ENCODE measurements at regions not wholly inside any gene's neighbourhood (a gene's known extent, or its start where the extent isn't known, plus 50 kb on each side); places are given as distances from the start of the nearest gene placed in this dataset.

- peak; percentile 26 for DNase-seq (ENCODE audit: low read depth)
These were observed 166.5 kb downstream of the TFAP2A start for GRCh38 chr6:10248378-10248843.

DNA sequence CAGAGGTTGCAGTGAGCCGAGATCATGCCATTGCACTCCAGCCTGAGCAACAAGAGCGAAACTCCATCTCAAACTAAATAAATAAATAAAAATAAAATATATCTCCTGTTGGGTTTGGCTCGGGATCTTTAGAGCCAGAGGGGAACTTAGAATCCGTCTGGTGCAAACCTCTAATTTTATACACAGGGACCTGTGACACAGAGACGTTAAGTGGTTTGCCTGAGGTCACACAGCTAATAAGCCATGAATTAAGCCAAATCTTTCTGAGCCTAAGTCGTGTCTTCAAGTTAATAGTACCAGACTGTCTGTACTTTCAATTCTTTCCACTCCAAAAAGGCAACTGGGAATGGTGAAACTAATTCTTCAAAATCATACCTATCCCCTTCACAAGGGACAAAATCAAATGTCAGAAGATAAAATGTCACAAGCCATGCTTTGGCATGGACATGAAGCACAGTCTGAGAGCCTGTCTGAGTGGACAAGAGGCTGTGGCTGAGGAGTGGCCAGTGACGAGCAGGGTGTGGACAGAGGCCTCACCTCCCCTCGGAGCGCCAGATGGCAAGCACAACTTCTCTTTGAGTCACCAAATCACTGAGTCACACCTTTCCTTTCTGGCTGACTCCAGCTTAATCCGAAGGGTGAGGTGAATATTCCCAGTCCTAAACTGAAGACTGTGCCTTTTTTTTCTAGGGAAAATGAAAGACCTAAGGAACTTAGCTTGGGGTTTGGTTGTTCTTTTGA is 177.4 kb downstream of the TFAP2A start:
- DNase-seq (ENCODE audit: low read depth) = peak; percentile 47

DNA sequence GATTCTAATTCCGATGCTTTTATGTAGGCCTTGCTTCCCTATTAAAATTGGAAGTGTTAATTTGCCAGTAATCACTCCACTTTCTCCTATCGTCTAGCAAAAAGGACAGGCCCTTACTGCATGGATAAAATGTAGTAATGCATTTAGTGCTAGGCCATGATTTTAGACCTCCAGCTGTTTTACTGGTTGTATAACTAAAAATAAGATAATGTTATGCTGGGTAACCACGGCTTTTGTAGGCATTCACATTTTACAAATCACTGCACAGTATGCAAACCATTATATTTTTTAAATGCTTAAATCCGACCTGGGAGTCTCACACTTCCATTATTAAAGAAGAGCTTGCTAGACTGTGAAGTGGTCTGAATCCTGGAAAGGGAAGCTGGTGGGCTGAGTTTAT is 179.5 kb downstream of the TFAP2A start:
- DNase-seq (ENCODE audit: low read depth) = no peak

DNA sequence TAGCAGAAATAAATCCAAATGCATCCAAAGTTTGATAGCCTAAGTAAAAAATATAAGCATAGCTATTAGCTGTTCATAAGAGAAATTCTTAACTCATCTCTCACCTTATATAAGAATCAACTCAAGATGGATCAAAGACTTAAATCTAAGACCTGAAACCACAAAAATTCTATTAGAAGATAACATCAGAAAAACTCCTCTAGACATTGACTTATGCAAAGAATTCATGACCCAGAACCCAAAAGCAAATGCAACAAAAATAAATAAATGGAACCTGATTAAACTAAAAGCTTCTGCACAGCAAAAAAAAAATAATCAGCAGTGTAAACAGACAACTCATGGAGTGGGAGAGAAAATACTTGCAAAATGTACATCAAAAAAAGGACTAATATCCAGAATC is 184.3 kb downstream of the TFAP2A start:
- DNase-seq (ENCODE audit: low read depth) = peak; percentile 16

GRCh38 chr6:10223841-10224240 is 191.0 kb downstream of the TFAP2A start:
- DNase-seq (ENCODE audit: low read depth) = no peak

DNA sequence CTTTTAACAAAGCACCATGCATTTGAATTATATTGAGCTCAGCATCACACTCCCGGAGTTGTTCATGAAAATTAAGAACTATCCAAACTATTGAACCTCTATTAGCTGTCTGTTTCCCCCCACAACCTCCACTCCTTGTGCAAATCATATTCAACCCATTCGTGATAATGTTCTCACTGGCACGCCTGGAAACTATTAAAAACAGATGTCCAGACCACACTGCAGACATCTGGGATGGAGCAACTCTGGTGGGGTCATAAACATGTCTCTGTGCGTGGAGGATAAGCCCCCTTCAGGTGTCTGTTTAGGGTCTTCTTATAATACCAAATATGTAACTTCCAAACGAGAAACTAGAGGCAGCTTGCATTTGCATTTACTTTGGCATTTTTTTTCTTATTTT is 193.7 kb downstream of the TFAP2A start:
- no peak for DNase-seq (ENCODE audit: low read depth)

DNA sequence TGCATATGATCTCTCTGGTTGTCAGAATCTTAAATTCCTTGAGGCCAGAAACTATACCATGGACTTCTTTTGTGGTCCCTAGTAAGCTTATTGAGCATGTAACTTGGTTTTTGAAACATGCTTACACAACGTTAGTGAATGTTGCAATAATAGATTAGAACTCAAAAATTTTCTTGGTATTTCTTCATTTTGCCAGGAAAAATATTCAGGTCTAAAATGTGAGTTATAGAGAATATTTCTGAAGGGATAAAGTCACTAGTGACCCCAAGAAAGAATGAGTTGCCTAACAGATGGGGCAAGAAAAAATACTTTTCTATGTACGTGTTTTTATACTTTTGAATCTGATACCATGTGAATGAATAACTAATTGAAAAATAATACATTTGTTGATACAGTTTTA is 195.4 kb downstream of the TFAP2A start:
- DNase-seq (ENCODE audit: low read depth) = peak; percentile 51

DNA sequence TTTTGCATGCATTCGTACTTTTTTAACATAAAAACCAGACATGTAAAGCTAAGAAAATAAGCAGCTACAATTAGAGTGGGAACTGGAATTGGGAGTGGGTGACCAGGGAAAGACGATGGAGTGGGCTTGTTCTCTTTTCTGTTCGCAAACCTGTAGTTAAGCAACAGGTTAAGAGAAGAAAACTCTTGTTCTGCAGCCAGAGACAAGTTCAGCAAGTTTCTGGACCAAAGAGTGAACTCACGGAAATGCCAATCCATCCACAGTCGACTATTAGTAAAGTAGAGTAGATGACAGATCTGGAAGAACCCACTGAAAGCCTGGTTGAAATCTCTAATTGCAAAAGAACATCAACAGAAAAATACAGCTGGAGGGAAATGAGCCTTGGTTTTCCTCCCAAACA is 197.8 kb downstream of the TFAP2A start:
- no peak for DNase-seq (ENCODE audit: low read depth)

DNA sequence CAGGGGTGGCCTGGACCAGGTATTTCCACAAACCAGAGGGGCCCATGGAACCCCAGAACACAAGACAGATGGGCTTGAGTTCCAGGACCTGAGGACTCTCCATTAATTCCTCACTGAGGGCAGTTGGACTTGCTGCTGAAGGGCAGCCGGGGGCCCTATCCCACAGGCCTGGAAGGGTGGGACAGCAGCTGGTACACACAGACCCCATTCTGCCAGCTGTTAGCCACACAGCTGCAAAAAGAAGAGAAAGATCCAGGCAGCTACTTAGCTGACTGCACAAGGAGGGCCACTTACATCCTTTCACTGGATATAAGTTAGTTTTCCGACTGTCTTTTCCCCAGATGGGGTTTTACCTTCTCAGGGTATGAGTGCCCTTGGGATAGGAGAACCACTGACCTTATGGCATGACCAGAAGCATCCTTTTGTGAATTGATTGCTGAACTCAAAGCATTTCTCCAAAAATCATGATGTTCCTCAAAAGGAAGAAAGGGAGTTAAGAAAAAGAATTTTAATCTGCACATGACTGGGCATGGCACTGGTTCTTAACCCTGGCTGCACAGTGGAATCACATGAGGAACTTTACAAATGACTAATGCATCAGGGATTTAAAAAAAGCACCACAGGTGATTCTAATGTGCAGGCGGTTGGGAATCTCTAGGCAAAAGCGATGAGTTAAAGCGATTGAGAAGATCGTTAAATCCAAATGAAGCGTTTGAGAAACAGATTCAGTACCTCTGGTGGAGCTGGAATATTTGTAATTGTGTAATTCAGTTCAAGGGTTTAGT is 199.4 kb downstream of the TFAP2A start:
- DNase-seq (ENCODE audit: low read depth) = no peak

DNA sequence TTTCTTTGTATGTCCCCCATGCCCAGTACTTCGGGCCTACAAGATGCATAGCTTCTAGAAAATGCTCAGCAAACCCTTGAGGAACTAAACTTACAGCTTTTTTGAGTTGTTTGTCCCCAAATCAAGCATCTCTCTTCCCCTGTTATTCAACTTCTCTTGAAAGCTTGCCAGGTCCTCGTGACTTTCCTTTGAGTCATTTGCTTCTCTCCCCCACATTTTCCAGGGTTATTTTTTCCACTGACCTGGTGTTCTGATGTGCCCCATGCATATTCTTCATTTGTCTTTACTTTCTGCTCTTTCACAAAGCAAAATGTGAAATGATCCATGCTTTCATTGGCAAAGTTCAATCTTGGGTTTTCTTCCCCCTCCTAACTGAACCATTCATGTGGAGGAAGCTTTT is 204.8 kb downstream of the TFAP2A start:
- peak; percentile 68 for DNase-seq (ENCODE audit: low read depth)

DNA sequence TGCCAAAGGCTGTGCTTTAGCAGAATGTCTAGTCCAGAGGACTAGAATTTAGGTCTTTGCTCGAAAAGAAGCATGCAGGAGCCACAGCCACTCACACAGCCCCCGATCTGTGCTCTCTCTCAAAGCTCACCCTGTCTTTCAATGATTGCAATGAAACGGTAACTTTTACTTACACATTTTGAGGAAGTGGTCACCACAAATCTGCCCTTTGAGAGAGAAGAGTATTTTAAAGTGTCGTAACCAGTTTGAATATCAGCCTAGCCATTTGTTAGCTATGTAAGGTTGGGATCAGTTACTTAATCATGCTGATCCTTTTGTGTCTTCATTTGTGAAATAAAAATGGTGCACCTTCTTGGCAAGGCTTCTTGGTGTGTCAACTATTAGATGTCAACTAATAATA is 209.0 kb downstream of the TFAP2A start:
- peak; percentile 10 for DNase-seq (ENCODE audit: low read depth)

DNA sequence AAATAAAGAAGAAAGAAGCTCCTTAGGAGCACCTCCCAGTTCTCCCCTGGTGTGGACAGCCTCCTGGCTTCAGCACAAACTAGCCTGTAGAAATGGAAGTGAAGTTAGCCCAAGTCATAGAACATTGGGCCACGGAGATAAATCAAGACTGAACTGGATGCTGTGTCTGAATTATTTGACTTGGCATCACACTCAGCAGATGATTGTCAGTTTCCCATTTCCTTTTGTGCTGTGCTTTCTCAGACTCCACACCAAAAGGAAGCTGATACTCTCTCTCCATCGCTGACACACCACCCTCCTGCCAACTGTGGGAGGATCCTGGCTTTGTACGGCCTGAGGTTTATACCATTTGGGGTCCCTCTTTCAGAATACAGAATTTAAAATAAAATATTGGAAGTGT is 209.8 kb downstream of the TFAP2A start:
- no peak for DNase-seq (ENCODE audit: low read depth)

DNA sequence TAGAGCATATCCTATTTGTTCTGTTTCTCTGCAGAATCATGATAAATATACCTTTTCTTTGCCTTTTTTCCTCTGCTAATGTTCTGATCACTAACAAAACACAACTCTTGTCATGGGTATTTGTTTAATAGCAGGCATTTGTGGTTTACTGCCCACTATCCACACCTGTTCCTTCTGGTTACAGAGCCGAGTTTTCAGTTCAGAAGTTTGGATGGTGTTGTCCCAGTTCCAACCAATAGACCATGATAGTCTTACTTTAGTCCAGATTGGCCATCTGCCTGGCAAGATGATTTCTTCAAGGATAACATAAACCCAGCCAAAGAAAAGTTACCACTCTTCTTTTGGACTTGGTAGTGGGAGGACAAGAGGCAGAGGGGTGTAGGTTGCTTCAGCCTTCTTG is 211.2 kb downstream of the TFAP2A start:
- DNase-seq (ENCODE audit: low read depth) = no peak

GRCh38 chr6:10202581-10202980 is 212.3 kb downstream of the TFAP2A start:
- DNase-seq (ENCODE audit: low read depth) = no peak

- no peak for DNase-seq (ENCODE audit: low read depth)
These were observed 213.0 kb downstream of the TFAP2A start for GRCh38 chr6:10201606-10202510.

DNA sequence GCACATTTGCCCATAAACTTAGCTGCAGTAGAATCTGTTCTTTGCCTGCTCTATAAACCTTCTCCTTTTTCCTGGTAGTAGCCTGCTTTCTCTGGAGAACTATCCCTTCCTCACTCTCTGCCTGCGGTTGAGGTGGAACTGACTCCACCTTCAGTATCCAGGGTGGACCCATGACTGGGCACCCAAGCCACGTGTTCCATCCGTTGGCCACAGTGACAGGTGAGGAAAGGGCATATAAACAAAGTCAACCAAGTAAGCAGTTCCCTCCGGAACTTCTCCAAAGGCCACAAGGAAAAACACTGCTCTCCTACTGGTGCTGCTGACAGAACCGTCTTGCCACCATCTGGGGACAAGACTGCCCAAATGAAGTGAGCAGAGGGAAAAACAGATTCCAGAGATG is 218.8 kb downstream of the TFAP2A start:
- DNase-seq (ENCODE audit: low read depth) = no peak

GRCh38 chr6:10194816-10195672 is 219.8 kb downstream of the TFAP2A start:
- DNase-seq (ENCODE audit: low read depth) = no peak

DNA sequence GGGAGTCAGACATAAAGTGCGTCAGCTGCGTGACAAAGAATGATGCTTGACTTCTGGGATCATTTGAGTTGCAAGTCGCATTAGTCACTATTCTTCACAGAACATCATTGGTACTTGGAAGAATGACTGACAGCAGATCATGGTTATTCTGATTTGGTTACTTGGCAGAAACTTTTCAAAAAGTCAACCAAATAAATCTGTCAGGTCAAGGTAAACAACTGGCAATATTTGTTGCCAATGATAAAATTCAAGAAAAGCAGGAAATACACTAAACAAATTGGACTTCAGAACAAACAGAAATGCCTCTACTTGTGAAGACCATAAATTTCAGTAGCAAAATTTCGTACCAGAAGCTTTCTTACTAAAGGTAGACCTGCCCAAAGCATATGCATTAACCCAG is 221.6 kb downstream of the TFAP2A start:
- DNase-seq (ENCODE audit: low read depth) = no peak

- no peak for DNase-seq (ENCODE audit: low read depth)
These were observed 224.8 kb downstream of the TFAP2A start for GRCh38 chr6:10190042-10190441.

- no peak for DNase-seq (ENCODE audit: low read depth)
These were observed 230.3 kb downstream of the TFAP2A start for GRCh38 chr6:10184371-10185227.

All from iris pigment epithelial cell (primary cell).